ENCODE measurements at regions not wholly inside any gene's neighbourhood (a gene's known extent, or its start where the extent isn't known, plus 50 kb on each side); places are given as distances from the start of the nearest gene placed in this dataset.

DNA sequence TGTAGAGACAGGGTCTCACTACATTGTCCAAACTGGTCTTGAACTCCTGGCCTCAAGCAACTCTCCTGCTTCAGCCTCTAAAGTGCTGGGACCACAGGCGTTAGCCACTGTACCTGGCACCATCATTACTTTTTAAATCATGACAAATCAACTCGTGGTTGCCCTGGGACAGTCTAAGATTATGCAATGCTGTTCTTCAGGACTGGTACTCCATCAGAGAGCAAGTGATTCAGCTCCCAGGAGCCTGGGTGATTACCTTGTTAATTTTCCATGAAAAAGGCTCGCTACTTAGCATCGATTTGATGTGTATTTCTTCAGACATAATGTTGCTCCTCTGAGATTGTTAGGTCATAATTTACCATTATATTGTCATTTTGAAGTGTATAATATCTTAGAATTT, 158.9 kb upstream of the STEAP4 start:
- TF ChIP-seq, protein P1, sequence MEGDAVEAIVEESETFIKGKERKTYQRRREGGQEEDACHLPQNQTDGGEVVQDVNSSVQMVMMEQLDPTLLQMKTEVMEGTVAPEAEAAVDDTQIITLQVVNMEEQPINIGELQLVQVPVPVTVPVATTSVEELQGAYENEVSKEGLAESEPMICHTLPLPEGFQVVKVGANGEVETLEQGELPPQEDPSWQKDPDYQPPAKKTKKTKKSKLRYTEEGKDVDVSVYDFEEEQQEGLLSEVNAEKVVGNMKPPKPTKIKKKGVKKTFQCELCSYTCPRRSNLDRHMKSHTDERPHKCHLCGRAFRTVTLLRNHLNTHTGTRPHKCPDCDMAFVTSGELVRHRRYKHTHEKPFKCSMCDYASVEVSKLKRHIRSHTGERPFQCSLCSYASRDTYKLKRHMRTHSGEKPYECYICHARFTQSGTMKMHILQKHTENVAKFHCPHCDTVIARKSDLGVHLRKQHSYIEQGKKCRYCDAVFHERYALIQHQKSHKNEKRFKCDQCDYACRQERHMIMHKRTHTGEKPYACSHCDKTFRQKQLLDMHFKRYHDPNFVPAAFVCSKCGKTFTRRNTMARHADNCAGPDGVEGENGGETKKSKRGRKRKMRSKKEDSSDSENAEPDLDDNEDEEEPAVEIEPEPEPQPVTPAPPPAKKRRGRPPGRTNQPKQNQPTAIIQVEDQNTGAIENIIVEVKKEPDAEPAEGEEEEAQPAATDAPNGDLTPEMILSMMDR (IDR thresholded peaks at IDR 0.05) = no peak
- TF ChIP-seq POLR2A (IDR thresholded peaks at IDR 0.05) = no peak

Measured in ovary (tissue), 3 donors.